GM18519 (cell line): ENCODE measurements at regions not wholly inside any gene's neighbourhood (a gene's known extent, or its start where the extent isn't known, plus 50 kb on each side); places are given as distances from the start of the nearest gene placed in this dataset.
A peak's percentile ranks its signal among the peaks of the same experiment; 100 is the strongest.
"Not testable (repeated sequence)": the region's sequence is repeated elsewhere in the genome, so short reads cannot be mapped to it uniquely, and the experiment has no call there.

Source experiments
- ATAC-seq: cut with Tn5 transposase; IDR thresholded peaks from one replicate; pipeline ENCODE4 v1.9.1; 2021; ENCODE audit warnings: mild to moderate bottlenecking, moderate library complexity; ENCODE audit not compliant: unreplicated experiment, low FRiP score

DNA sequence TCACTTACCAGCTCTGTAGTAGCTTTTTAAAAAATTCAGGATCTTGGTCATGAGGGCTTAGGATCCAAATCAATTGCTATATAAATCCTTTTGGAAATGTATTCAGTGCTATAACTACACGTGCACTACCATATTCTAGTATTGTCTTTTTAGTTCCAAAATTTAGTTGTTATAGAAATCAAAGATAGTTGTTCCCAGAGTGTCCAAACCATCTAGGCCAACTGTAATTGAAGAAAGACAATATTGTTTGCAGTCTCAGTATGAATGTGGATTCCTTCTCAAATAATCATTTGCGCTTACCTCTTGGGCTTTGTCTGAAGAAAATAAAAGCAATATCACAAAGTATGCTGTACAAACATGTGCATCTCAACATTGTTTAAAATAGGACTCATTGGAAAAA, 184.1 kb upstream of the EDNRB start:
- no peak for ATAC-seq

DNA sequence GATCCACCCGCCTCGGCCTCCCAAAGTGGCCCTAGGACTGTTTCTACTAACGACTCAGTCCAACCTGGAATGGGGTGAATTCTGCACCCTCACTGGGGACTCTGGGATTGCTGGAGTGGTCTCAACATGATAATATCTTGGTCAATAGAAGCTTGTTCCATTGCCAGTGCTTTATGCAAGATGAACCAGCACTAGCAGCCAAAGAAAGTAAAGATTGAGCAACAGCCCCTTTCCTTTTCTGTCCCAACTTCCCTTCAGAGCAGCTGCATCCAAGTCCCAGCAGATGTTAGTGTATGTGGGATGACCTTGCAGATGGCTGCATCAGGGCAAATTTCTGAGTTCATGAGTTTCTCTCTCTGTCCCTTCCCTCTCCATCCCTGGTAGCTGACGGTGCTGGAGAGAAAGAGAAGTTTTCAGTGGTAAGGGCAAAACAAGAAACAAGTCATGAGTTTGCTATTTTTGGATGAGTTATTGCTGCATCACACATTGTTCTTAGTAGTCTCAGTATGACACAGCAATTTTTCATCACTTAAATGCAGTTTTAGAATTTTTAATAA, 183.6 kb upstream of the EDNRB start:
- ATAC-seq = peak; percentile 68

DNA sequence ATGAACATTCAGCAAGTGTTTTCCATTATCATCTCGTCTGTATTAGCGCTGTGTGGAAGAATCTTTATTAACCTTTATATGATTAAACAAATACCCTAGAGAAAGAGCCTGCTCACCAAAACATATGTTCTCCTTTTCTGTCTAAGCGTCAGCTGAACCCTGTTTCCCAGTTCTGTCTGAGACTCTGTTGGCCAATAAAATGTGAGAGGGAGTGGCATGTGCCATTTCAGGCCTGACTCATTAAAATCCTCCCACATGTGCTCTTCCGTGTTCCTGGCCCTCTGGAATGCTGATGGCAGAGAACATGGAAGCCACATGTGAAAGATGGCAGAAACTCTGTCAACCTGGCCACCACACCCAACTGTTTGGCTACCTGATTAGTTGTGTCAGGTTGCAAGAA, 181.9 kb upstream of the EDNRB start:
- ATAC-seq = no peak

DNA sequence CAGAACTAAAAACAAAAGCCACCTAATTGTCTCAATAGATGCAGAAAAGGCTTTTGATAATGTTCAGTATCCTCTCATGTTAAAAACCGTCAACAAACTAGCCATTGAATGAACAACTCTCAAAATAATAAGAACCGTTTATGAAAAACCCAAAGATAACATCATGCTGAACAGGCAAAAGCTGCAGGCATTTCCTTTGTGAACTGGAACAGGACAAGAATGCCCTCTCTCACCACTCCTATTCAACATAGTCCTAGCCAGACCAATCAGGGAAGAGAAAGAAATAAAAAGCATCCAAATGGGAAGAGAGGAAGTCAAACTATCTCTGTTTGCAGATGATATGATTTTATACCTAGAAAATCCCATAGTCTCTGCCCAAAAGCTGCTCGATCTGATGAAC, 179.6 kb upstream of the EDNRB start:
- ATAC-seq = no peak

DNA sequence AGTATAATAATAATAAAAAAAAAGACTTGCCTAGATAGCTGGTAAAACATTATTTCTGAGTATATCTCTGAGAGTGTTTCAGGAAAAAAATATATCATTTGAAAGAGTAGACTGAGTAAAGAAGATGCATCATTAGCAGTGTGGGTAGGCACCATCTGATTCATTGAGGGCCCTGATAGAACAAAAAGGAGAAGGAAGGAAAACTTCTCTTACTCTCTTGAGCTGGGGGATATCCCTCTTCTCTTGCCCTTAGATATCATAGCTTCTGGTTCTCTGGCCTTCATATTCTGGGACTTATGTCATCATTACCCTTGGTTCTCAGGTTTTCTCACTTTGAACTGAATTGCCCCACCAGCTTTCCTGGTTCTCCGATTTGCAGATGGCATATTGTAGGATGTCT, 177.6 kb upstream of the EDNRB start:
- ATAC-seq = no peak

DNA sequence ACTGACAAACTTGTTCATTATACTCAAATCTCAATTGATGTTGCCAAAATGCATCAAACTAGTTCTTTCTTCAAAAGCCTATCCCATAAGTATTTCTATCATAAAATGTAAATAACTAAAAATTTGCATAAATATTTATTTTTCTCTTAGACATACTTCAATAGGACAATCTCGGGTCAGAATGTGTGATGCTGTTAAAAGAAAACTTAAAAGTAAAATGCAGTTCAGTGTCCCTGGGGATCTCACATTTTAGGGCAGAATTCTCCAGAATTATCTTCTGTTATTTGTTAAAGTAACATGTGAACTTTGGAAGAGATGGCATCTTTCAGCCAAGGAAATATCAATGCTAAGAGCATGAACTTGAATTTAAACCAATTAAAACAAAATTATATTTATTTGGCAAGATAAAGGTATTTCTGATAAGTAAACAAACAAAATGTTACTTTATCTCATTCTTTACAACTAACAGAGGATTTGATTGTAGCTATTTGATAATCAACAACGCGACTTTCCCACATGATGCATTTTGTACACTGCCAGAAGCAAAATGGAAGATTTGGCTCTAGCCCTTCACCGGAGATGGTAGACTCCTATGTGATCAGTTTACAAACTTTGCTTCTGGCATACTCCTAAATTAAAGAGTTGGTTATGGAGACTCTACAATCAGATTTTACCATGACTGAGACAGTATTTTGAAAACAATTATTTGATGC, 169.5 kb upstream of the EDNRB start:
- ATAC-seq = no peak

DNA sequence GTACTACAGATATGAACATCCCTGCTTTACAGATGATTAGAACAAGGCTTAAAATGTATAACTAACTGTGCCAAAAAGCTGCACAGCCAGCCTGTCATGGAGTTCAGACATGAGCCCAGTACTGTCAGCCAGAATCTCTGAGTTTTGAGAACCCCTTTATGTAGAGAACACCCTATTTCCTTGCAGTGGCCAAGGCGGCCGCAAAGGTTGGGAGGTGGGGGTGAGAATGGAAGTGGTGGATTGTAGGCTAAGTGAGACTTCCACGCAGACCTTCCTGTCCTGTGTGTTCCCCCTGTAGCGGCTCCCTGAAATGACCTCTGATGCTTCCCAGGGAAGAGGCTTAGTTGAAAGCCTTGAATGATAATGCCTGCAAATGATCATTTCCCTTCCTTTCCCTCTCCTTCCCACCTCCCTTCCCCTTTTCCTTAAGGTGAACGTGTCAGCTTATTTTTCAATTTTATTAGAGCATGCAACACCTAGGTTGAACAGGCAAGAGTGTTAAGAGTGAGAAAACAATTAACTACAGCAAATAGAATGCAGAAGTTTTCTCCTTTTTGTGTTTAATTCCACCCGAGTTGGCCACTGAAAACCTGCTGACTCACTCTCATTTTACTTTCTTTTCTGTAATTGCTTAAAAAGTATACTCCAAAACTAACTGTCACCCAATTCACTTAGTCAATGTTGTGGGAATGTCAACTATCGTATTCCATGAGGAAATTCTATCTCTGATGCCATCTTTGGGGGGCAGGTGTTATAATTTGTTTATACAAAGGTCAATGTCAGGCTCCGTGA, 167.0 kb upstream of the EDNRB start:
- no peak for ATAC-seq

DNA sequence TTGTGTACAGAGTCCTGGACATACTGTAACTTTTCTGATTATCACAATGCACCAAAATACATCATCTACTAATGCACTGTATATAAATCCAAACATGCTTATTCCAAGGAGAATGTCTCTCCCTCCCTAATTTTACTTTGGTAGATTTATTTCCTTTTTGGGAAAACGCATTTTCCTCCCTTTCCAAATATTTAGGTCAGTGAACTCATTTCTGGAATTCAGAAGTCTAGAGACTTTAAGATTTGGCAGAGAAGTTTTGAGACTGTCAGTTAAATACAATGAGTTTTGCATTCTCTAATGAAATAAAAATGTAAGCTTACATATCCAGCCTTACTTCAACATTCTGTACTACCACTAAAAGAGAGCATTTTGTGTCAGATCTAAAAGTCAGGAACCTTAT, 165.8 kb upstream of the EDNRB start:
- ATAC-seq = no peak

DNA sequence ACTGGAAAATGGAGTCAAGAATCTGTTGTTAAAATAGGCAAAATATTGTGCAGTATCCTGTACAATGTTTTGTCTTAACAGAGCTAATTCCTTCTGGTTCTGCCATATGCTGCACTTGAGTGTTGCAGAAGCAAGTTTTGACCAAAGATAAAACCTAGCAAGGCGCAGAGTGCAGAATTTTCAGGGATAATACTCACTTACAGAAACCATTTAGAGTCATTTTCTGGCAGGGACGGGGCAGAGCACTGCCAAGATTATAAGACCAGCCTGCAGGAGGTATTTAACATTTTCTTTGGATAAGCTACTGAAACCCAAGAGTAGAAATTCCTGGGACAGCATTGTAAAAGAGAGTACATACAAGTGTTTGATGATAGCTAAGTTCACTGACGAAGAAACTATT, 159.5 kb upstream of the EDNRB start:
- no peak for ATAC-seq

DNA sequence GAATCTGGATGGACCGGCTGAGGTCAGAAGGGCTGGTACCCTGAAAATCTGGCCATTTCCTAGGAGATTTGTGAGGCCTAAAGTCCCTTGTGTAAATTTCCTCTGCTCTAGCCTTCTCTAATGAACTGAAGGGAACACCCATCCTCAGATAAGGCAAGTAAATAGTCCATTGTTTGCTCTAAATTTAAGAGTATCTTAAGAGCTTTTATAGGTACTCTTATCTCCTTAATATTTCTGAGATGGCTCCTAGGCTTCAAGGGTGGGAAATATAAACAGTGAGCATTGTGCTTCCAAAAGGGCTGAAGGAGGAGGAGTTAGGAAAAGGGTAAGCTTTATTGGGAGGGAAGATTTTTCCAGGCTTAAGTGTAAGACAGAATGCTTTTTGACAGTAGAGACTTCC, 148.7 kb upstream of the EDNRB start:
- ATAC-seq = no peak

DNA sequence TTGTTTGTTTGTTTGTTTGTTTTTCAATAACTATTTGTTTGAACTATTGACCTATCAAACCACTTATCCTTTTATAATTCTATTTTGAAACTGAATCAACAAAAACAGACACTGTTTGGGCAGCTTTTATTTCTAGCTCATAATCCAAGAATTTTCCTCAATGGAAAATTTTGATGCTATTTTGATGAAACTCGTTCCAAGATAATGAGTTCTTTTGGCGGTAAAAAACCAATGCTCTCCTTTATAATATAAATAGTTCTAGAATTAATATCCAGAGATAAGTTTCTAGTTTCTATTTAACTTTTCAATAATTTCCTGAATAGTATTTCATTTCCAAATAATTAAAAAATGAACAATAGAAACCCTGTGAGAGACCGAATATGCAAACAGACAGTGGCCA, 146.5 kb upstream of the EDNRB start:
- ATAC-seq = no peak

DNA sequence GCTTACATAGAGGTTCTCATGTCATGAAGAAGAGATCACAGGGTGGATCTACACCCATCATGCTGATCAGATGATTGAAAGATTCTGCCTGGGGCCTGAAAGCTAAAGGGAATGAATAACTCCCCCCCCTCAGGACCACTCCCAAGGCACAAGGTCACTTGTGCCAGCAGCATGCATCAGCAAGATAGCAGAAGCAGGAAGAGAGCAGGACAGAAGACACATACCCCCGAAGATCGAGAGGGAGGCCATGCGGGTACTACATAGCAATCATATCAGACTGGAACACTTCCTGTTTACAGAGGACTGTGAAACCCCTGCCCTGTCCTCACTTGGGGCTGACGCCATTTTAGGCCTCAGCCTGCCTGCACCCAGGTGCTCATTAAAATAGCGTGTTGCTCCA, 143.2 kb upstream of the EDNRB start:
- ATAC-seq = no peak

DNA sequence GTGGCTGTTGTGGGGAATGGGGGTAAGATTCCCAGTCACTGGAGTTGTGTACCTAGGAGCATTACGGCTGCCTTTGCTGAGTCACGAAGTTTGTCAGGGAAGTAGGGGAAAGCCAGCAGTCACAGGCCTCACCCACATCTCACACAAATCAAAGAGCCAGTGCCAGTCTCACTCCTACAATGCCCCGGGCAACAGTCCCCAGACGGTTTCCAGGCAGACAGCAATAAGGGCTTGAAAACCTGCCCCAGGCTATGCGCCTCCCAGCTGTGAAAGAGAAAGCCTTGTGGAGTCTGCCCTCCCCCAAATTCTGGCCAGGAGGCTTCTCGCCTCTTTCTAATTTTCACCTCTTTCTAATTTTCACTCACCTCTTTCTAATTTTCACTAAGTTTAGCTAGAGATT, 142.3 kb upstream of the EDNRB start:
- ATAC-seq = no peak

DNA sequence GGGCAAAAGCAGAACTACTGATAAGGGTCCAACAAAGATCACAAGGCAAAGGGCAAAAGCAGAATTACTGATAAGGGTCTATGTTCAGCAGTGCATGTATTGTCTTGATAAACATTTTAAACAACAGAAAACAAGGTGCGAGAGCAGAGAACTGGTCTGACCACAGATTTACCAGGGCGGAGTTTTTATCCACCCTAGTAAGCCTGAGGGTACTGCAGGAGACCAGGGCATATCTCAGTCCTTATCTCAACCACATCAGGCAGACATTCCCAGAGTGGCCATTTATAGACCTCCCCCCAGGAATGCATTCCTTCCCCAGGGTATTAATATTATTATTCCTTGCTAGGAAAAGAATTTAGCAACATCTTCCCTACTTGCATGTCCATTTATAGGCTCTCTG, 138.2 kb upstream of the EDNRB start:
- ATAC-seq = not testable (repeated sequence)

DNA sequence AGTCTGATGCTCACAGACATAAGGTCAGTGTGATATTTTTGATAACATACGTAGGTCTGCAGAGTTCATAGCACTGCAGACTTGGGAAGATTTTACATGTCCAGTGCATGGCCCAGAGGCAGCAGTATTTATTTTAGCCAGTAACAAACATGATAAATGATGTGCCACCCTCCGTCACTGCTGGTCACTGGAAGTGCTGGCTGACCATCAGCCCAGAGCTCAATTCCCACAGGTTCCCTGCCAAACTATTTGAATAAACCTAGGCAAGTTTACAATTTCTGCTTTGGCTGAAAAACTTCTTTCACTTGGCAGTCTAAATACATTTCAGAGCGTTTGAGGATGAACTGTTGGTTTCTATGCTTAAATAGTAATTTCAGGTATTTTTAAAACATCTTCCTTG, 135.5 kb upstream of the EDNRB start:
- no peak for ATAC-seq

DNA sequence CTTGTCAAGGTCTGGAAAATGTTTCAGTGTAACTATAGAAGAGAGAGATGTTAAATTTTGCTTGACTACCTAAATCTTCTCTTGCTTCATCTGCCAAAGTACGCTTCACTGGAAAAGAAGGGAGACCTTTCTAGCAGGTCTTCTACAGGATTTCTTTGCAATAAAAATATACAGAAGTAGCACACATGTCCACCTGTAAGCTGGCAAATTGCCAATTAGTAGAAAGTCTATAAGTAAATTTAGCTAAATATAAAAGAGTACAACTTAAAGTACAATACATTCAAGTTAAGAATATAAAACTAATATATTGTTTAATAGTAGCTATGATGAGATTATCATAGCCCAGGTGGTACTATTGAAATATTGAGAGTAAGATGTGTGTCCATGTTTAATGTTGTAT, 128.5 kb upstream of the EDNRB start:
- ATAC-seq = no peak

DNA sequence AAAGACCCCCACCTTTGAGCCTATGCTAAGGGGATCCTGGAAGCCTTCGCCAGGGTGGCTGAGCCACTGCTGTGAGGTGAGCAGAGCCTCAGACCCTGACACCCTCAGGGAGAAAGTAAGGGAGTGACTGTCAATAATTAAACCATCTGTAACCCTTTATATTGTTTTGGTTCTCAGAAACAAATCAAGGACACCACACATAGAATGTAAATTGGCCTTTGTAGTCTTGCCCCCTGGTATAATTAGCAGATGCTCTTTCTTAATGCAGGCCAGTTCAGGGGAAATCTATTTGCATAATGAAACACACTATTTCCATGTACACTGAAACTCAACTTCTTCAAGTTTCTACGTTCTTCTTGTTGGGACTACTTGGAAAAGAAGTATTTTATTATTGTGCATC, 127.7 kb upstream of the EDNRB start:
- peak; percentile 57 for ATAC-seq

DNA sequence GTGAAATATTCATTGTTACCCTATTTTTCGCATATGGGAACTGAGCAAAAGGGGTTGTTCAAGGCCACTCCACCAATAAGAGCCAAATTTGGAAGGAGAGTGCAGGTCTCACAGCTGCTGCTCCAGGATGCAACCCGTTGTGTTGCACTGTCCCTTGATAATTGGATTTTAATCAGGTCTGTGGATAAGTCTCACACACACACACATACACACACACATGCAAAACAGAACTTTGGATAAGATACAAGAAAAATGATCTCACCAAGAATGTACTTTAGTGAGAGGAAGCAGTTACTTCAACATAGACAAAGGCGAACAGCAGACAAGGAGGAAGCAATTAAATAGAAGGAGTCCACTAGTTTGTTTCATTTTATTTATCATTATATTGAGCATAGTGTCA, 127.3 kb upstream of the EDNRB start:
- no peak for ATAC-seq

DNA sequence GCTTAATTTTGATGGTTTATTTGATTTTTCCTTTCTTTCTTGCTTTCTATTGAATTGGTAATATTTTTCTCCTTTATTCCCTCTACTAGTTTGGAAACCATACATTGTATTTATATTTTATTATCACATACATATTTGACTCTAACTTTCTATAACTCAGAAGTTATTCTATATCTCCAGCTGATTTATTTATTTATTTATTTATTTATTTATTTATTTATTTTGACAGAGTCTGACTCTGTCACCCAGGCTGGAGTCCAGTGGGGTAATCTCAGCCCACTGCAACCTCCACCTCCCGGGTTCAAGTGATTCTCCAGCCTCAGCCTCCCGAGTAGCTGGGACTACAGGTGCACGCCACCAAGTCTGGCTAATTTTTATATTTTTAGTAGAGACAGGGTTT, 122.7 kb upstream of the EDNRB start:
- ATAC-seq = not testable (repeated sequence)

DNA sequence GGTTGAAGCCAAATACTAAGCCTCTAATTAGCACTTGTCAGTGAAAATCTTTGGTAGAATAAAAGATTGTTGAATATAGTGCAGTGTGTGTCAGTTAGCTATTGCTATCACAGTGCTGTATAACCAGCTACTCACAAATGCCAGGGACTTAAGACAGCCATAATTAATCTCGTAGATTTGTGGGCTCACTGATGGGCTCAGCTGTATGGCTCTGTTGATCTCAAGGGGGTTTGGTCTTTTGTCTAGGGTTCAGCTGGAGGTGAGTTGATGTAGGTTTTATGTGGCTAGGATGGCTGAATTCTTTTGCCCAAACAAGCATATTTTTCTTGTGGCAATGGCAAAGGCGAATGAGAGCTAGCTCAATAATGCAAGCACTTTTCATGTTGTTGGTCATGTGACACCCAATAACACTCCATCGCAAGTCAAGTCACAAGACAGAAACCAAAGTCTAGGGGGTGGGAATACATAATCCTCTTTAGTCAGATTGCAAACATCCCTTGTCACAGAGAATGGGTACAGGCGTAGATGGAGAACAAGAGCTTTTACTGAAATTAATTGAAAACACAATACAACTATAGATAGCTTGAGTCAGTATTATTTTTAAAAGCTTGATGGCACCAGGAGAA, 121.7 kb upstream of the EDNRB start:
- ATAC-seq = no peak

DNA sequence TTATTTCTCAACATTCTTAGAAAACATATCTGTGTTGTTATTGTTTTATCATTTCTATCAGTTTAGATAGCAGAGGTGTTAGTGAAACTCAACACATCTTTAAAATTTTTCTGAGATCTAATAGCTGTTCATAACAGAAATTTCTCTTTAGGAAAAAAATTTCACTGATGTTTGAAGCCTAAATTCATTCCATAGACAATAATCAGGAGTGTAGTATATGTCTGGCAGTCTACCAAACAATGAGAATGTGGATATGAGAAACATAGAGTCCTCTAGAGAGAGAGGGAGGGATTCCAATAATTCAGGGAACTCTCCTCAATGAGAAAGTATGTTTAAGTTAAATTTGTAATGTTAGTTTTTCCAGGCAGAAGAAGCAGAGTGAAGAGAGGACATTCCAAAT, 118.2 kb upstream of the EDNRB start:
- no peak for ATAC-seq

DNA sequence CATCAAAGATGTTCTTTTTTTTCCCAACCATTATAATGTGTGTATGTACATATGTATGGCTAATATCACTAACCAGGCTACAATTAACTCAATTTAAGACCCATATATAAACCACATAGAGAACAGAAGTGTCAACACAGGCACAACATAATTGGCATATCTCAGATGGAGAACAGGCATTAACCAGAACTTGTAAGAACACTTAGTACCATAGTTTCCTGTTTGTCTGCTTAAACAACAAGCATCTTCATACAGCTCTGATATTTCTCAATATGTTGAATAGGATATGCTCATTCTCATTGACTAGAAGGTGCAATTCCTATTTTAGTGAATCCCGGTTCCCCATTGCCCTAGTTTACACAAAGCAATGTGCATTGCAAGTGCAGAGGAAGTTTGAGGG, 116.9 kb upstream of the EDNRB start:
- ATAC-seq = no peak
